ENCODE measurements at regions not wholly inside any gene's neighbourhood (a gene's known extent, or its start where the extent isn't known, plus 50 kb on each side); places are given as distances from the start of the nearest gene placed in this dataset.
"Not testable (repeated sequence)": the region's sequence is repeated elsewhere in the genome, so short reads cannot be mapped to it uniquely, and the experiment has no call there.

DNA sequence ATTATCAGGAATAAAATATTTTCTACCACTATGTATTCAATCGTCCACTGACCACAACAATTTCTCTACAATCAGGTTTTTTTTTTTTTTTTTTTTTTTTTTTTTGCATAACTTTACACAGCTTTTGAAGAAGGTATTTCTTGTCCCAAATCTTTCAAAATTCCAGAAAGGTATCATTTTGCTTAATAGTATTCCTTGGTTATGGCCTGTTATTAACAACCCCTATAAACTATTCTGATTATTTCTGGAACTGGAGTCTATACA, 145.3 kb downstream of the ALX1 start (continued):
- TF ChIP-seq NFIC (IDR thresholded peaks at IDR 0.05; ENCODE audit: borderline replicate concordance) (no peak), FOXJ3 (CRISPR knock-in tag; IDR thresholded peaks at IDR 0.05) (no peak), FOXM1 (IDR thresholded peaks at IDR 0.05; ENCODE audit: low read depth) (no peak), FOSL2 (IDR thresholded peaks at IDR 0.05; ENCODE audit: borderline replicate concordance, low read depth) (no peak), TAF1 (IDR thresholded peaks at IDR 0.05; ENCODE audit: borderline replicate concordance, low read depth, low read length) (no peak), GATA2 (CRISPR knock-in tag; IDR thresholded peaks at IDR 0.05) (no peak), NRF1 (IDR thresholded peaks at IDR 0.05; ENCODE audit: low read depth, low read length) (no peak), MXI1 (IDR thresholded peaks at IDR 0.05; ENCODE audit: low read depth, low read length) (no peak), YY1 (IDR thresholded peaks at IDR 0.05; ENCODE audit: low read depth) (no peak)
- TF ChIP-seq, protein P1, sequence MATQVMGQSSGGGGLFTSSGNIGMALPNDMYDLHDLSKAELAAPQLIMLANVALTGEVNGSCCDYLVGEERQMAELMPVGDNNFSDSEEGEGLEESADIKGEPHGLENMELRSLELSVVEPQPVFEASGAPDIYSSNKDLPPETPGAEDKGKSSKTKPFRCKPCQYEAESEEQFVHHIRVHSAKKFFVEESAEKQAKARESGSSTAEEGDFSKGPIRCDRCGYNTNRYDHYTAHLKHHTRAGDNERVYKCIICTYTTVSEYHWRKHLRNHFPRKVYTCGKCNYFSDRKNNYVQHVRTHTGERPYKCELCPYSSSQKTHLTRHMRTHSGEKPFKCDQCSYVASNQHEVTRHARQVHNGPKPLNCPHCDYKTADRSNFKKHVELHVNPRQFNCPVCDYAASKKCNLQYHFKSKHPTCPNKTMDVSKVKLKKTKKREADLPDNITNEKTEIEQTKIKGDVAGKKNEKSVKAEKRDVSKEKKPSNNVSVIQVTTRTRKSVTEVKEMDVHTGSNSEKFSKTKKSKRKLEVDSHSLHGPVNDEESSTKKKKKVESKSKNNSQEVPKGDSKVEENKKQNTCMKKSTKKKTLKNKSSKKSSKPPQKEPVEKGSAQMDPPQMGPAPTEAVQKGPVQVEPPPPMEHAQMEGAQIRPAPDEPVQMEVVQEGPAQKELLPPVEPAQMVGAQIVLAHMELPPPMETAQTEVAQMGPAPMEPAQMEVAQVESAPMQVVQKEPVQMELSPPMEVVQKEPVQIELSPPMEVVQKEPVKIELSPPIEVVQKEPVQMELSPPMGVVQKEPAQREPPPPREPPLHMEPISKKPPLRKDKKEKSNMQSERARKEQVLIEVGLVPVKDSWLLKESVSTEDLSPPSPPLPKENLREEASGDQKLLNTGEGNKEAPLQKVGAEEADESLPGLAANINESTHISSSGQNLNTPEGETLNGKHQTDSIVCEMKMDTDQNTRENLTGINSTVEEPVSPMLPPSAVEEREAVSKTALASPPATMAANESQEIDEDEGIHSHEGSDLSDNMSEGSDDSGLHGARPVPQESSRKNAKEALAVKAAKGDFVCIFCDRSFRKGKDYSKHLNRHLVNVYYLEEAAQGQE (IDR thresholded peaks at IDR 0.05; ENCODE audit: low read depth, low read length), result no peak
- TF ChIP-seq, protein P2, sequence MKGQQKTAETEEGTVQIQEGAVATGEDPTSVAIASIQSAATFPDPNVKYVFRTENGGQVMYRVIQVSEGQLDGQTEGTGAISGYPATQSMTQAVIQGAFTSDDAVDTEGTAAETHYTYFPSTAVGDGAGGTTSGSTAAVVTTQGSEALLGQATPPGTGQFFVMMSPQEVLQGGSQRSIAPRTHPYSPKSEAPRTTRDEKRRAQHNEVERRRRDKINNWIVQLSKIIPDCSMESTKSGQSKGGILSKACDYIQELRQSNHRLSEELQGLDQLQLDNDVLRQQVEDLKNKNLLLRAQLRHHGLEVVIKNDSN (IDR thresholded peaks at IDR 0.05; ENCODE audit: borderline replicate concordance, low read depth), result no peak

DNA sequence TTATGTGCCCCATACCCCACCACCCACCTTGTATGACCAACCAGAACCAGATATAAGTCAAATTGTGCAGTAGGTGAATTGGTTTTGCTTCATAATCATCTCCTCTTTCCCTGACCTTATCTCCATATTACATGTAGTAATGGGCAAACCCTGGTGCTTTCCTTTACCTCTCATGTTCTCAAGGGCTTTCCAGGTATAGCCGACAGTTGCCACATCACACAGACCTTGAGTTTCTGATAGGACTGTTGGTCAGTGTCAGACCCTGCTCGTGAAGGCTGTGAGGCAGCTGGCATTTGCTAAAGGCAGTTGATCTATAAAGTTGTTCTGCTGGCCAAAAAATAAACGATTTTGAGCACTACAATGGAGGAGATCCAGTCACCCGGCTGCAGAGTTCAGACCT, 145.9 kb downstream of the ALX1 start:
- CTCF ChIA-PET, result interaction anchor here (0.9 to 3.2 kb wide), 11 partner anchors 14 to 495 kb away, joined by 3 to 29 read pairs (median 5); no protein-coding TSS in a partner anchor
- H3K4me1 ChIP-seq (ENCODE audit: control insufficient read depth in 1 of 2, insufficient read depth in 2 of 2, low read depth in 1 of 2, low read length in 1 of 2), result peaks cover 2 to 6% of the 10 kb centered on the region in 2 experiments; a peak in 3 of 4 replicates

DNA sequence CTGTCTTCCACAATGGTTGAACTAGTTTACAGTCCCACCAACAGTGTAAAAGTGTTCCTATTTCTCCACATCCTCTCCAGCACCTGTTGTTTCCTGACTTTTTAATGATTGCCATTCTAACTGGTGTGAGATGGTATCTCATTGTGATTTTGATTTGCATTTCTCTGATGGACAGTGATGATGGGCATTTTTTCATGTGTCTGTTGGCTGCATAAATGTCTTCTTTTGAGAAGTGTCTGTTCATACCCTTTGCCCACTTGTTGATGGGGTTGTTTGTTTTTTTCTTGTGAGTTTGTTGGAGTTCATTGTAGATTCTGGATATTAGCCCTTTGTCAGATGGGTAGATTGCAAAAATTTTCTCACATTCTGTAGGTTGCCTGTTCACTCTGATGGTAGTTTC, 153.1 kb downstream of the ALX1 start:
- H3K79me2 ChIP-seq (ENCODE audit: insufficient read depth), result not testable (repeated sequence)

More for the DNA sequence above, 145.9 kb downstream of the ALX1 start:
- Histone ChIP-seq H3K4me2 (no peak overlapping the region), H3F3A (replicated peaks; ENCODE audit: insufficient read depth) (no peaks in the 10 kb centered on the region), H2AFZ (ENCODE audit: low read depth) (no peak overlapping the region), H3K4me3 (ENCODE audit: low read depth in 2 of 2, low read length in 1 of 2) (no peak overlapping the region), H3K9me3 (no peaks in the 10 kb centered on the region), H4K20me1 (ENCODE audit: insufficient read depth) (no peaks in the 10 kb centered on the region), H3K9ac (no peak overlapping the region), H3K79me2 (ENCODE audit: insufficient read depth) (no peaks in the 10 kb centered on the region), H3K9me2 (no peaks in the 10 kb centered on the region), H3K27ac (ENCODE audit: low read depth in 2 of 2, low read length in 1 of 2) (no peak overlapping the region), H3K27me3 (ENCODE audit: insufficient read depth) (no peaks in the 10 kb centered on the region), H3K36me3 (replicated peaks in 1 of 2; ENCODE audit: control insufficient read depth in 1 of 2, insufficient read depth in 2 of 2, low read length in 1 of 2) (no peaks in the 10 kb centered on the region)
- 46% methylated on average over 4 of the region's 4 CpGs for WGBS (ENCODE audit: low lambda C conversion rate)
- TF ChIP-seq, protein P1 (IDR thresholded peaks at IDR 0.05; ENCODE audit: low read depth, low read length), result no peak
- DNase-seq, result no peak
- POLR2A ChIA-PET, result no interaction called here

More for the DNA sequence above, 153.1 kb downstream of the ALX1 start:
- H3K9me3 ChIP-seq; H2AFZ ChIP-seq (ENCODE audit: low read depth); H3K9ac ChIP-seq; H3K9me2 ChIP-seq; H3K36me3 ChIP-seq (replicated peaks in 1 of 2; ENCODE audit: control insufficient read depth in 1 of 2, insufficient read depth in 2 of 2, low read length in 1 of 2); H3K4me3 ChIP-seq (ENCODE audit: low read depth in 2 of 2, low read length in 1 of 2); POLR2A ChIA-PET; H3K4me1 ChIP-seq (ENCODE audit: control insufficient read depth in 1 of 2, insufficient read depth in 2 of 2, low read depth in 1 of 2, low read length in 1 of 2); DNase-seq; H4K20me1 ChIP-seq (ENCODE audit: insufficient read depth); H3F3A ChIP-seq (replicated peaks; ENCODE audit: insufficient read depth); H3K27me3 ChIP-seq (ENCODE audit: insufficient read depth); CTCF ChIA-PET; H3K4me2 ChIP-seq; H3K27ac ChIP-seq (ENCODE audit: low read depth in 2 of 2, low read length in 1 of 2): not testable (repeated sequence)
